Spleen (tissue), 7 donors: ENCODE measurements at regions not wholly inside any gene's neighbourhood (a gene's known extent, or its start where the extent isn't known, plus 50 kb on each side); places are given as distances from the start of the nearest gene placed in this dataset.

Experiments
- POLR2A ChIP-seq, 3 donors: fragments of 450-650 bp; IDR thresholded peaks; one replicate each; pipeline ENCODE4 v1.5.1; 2017; ENCODE audit warnings: antibody characterized with exemption in 3 of 3, mild to moderate bottlenecking in 1 of 3
- TF ChIP-seq, protein P1 (sequence below), 11 experiments: fragments of 200-600 bp in 7 of 11; fragments of 450-650 bp in 4 of 11; sonication (generic) in 4 of 11; IDR thresholded peaks in 8 of 11; conservative IDR thresholded peaks in 3 of 11; 1 replicate in 7 of 11; 2 replicates in 4 of 11; pipeline versions ENCODE4 v1.4.0 to v1.8.0; 2016 to 2021; ENCODE audit warnings: antibody characterized with exemption in 11 of 11, inconsistent platforms in 4 of 11, mild to moderate bottlenecking in 1 of 11
- donor health status: DM: no; HTN: no; CAD: no; lungs with moderate emphysema.
- donor health status: DM: no; HTN: no; CAD: no.
- donor health status: DM: no; HTN: no; CAD: no.

DNA sequence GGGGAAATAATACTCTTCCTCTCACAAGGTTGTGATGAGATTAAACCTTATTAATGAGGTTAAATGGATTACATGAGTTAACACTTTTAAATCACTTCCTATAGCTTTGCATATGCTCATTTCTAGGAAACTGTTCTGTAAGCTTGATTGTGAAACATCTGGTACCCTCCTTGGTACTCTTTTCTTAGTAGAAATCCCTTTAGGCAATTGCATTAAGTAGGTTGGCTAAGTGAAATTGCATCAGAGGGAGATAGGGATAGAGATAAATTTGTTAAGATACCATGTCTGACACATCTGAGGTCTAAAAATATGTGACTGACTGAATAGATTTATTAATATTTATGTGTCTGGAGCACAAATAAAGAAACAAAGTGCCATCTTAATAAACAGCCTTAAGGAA is 275.9 kb upstream of the MAP2 start:
- TF ChIP-seq POLR2A (IDR thresholded peaks at IDR 0.05) = no peak
- TF ChIP-seq, protein P1, sequence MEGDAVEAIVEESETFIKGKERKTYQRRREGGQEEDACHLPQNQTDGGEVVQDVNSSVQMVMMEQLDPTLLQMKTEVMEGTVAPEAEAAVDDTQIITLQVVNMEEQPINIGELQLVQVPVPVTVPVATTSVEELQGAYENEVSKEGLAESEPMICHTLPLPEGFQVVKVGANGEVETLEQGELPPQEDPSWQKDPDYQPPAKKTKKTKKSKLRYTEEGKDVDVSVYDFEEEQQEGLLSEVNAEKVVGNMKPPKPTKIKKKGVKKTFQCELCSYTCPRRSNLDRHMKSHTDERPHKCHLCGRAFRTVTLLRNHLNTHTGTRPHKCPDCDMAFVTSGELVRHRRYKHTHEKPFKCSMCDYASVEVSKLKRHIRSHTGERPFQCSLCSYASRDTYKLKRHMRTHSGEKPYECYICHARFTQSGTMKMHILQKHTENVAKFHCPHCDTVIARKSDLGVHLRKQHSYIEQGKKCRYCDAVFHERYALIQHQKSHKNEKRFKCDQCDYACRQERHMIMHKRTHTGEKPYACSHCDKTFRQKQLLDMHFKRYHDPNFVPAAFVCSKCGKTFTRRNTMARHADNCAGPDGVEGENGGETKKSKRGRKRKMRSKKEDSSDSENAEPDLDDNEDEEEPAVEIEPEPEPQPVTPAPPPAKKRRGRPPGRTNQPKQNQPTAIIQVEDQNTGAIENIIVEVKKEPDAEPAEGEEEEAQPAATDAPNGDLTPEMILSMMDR (IDR thresholded peaks at IDR 0.05 in 8 of 11, conservative IDR thresholded peaks at IDR 0.05 in 3 of 11) = no peak
